Superior temporal gyrus (tissue), 1 donor: ENCODE measurements at regions not wholly inside any gene's neighbourhood (a gene's known extent, or its start where the extent isn't known, plus 50 kb on each side); places are given as distances from the start of the nearest gene placed in this dataset.

Experiments
- DNase-seq: peaks from one replicate; pipeline ENCODE4 v3.0.0-alpha.2; 2016; ENCODE audit errors: extremely low spot score

GRCh38 chr1:212224102-212224501 lies 61.1 kb upstream of the PPP2R5A start:
- no peak for DNase-seq

GRCh38 chr1:212225416-212225815 lies 59.8 kb upstream of the PPP2R5A start:
- DNase-seq, result no peak

DNA sequence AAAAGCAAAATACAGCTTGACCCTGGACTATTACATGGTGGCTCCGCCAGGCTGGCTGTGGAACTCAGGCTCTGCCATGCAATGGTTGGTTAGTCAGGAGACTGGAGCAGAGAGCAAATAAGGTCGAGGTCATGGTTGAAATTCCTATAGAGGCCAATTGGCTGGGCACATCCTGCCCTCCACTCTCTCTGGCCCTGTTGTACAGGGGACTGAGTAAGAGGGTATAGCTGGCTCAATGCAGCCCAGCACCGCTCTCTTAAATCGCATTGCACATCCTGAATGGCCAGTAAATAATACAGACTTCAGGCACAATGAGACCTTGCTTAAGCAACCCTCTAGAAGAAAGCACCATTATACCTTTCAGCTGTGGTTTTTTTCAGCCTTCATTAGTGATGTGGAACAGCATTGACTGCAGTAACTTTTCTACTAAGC lies 59.3 kb upstream of the PPP2R5A start:
- DNase-seq, result no peak

DNA sequence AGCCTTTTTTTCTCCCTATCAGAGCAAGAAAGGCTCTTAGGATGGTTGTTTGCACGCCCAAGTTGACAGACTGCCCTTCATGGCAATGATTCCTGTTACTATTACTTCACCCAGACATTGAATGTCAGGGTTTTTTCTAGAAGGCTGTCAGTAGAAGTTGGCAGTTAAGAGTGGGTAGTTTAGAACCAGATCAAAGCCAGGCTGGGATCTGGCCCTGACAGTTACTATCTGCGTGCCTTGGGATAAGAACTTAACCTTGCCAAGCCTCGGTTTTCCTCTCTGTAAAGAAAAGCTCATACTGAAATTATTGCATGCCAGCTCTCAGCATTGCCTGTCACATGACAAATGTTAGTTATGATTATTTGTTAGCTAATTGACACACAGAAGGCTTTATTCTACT lies 58.7 kb upstream of the PPP2R5A start:
- no peak for DNase-seq

DNA sequence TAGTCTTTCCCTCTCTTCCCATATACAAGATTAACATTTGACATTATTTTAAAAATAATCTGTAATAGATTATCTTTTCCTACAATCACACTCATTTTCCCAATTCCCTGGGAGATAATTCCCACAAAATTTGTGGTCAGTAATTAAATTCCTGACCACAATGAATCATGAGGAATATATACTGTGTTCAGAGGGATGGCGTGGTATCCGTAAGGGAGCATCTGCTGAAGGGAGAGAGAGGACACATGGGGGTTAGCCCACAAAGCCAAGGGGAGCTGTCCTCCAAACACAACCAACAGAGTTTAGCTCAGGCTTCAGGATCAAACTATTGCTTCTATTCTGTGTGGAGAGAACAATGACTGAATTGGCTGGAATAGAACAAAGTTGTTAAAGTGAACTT lies 57.1 kb upstream of the PPP2R5A start:
- no peak for DNase-seq

GRCh38 chr1:212228591-212229119 lies 56.6 kb upstream of the PPP2R5A start:
- no peak for DNase-seq

DNA sequence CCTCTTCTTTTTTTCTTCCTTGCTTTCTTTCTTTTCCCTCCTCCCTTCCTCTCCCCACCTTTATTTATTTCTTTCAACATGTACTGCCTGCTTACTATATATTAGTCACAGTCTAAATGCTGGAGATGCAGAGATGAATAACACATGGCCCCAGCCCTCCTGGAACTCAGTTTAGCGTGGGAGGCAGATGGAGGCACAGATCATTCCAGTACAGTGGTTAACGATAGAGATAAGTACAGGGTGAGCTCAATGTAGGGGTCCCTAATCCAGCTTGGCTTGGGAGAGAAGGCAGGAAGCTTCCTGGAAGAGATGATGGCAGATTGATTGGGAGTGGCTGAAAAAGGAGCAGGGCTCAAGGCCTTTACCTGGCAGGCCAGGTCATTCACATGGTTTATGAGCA lies 55.6 kb upstream of the PPP2R5A start:
- DNase-seq, result no peak

- DNase-seq, result no peak
These were observed 54.9 kb upstream of the PPP2R5A start for GRCh38 chr1:212230329-212230728.

- no peak for DNase-seq
These were observed 53.8 kb upstream of the PPP2R5A start for GRCh38 chr1:212231372-212231771.

DNA sequence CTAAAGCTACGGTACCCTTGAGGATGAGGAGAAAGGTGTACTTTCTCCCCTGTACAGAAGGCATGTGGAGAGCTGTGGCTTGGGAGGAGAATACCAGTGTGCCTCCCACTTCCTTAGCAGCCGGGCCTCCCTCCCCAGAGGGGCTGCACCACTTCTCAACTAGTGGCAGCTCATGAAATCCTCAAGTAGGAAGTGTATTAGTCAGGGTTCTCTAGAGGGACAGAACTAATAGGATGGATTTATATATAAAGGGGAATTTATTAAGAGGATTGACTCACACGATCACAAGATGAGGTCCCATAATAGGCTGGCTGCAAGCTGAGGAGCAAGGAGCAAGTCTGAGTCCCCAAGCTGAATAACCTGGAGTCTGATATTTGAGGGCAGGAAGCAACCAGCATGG lies 53.1 kb upstream of the PPP2R5A start:
- no peak for DNase-seq

DNA sequence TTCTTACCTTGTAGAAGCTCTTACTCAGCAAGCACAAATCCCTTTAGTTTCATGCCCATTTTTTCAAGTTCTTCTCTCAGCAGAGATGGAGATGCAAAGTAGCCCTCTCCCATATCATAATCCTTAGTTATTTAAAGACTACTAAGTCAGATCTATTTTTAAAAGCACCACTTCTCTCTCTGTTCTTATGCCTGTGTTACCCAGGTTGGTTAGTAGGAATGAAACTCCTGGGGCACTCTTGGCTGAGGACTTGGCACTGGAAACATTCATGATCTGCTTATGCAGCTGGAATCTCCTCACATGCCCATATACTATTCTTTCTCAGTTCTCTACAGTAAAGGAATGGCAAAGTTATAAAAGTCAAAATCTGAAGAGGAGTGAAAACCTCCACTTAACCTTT lies 51.9 kb upstream of the PPP2R5A start:
- no peak for DNase-seq

DNA sequence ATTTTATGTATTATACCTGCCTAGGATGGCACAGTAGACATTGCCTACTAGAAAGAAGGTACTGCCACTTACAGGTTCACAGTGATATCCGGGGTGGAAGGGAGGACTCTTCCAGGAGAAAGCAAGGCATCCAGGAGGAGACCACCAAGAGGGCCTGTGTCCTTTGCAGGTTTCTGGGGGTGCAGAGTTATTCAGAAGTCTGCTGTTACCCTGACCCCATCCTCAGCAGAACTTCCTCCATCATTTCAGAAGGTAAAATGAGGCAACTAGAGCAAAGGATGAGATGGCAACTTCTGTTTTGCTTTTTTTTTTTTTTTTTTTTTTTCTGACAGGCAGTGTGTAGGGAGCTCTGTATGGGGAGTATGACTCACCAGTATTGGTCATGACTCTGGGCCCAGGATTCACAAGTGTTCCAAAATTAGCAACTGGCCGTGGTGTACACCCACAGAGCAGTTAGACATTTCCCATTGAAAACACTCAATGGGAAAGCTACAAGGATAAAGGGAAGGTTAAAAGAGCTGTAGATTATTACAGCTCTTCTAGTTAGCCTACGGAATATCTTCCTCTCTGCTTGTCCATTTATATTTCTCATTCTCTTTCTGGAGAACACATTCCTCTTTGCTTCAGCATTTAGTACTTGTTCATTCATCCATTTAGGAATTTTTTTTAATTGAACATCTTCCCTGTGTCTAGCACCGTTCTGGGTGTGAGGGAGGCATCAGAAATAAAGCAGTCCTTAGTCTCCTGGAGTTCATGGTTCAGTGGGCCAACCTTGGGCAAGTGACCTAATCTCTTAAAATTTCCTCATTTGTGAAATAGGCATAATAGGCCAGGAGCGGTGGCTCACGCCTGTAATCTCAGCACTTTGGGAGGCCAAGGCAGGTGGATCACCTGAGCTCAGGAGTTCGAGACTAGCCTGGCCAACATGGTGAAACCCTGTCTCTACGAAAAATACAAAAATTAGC lies 50.5 kb upstream of the PPP2R5A start:
- DNase-seq, result peak; percentile 62
